ENCODE measurements at regions not wholly inside any gene's neighbourhood (a gene's known extent, or its start where the extent isn't known, plus 50 kb on each side); places are given as distances from the start of the nearest gene placed in this dataset.

DNA sequence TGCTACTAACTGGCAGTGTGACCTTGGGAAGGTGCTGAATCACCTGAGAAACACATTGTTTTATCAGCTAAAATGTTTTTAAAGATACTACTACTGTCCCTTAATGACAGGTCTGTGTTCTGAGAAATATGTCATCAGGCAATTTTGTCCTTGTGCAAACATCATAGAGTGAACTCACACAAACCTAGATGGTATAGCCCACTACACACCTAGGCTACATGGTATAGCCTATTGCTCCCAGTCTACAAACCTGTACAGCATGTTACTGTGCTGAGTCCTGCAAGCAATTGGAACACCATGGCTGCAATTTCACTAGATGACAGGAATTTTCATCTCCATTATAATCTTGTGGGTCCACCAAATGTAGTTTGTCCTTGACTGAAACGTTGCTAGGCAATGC is 101.3 kb upstream of the GUCY1A1 start:
- TF ChIP-seq CTCF (IDR thresholded peaks at IDR 0.05; ENCODE audit: unreplicated experiment in 3 of 3), result no peak

GRCh38 chr4:155564880-155565279 is 101.8 kb upstream of the GUCY1A1 start:
- no peak for TF ChIP-seq CTCF (IDR thresholded peaks at IDR 0.05; ENCODE audit: unreplicated experiment in 3 of 3)
- Mint-ChIP-seq H3K9me3 (no peaks in the 10 kb centered on the region), H3K27ac (no peak overlapping the region), H3K27me3 (ENCODE audit: low read depth) (no peaks in the 10 kb centered on the region), H3K36me3 (ENCODE audit: low read depth) (no peaks in the 10 kb centered on the region), H3K4me1 (peaks cover 11% of the 10 kb centered on the region), H3K4me3 (no peak overlapping the region)

More for the DNA sequence above, 101.3 kb upstream of the GUCY1A1 start:
- Mint-ChIP-seq H3K4me3 (no peak overlapping the region), H3K4me1 (peaks cover 11% of the 10 kb centered on the region), H3K27me3 (ENCODE audit: low read depth) (no peaks in the 10 kb centered on the region), H3K27ac (peak overlapping the region in 1 of 3 experiments; percentile 59), H3K36me3 (ENCODE audit: low read depth) (no peaks in the 10 kb centered on the region), H3K9me3 (no peaks in the 10 kb centered on the region)

DNA sequence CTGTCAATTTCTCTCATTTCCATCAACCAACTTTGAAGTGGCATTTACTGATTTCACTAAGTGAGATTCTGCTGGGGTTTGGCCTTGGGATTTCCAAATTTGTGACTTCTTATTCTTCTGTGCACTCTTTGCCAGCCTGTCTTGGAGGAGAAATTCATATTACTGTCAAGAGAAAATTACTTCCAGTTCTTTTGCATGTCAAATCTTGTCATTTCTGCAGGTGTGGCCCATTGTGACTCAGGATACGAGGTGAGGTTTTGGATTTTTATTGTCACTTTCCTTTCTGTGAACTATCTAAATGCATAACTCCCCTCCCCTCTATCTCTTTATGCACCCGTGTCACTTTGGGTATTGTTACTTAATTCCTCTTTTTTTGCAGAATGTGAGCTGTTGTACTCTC is 102.6 kb upstream of the GUCY1A1 start:
- Mint-ChIP-seq H3K27me3 (ENCODE audit: low read depth) (no peaks in the 10 kb centered on the region), H3K27ac (no peak overlapping the region), H3K4me1 (peaks cover 11% of the 10 kb centered on the region), H3K9me3 (no peaks in the 10 kb centered on the region), H3K36me3 (ENCODE audit: low read depth) (no peaks in the 10 kb centered on the region), H3K4me3 (no peak overlapping the region)
- TF ChIP-seq CTCF (IDR thresholded peaks at IDR 0.05; ENCODE audit: unreplicated experiment in 3 of 3), result no peak

DNA sequence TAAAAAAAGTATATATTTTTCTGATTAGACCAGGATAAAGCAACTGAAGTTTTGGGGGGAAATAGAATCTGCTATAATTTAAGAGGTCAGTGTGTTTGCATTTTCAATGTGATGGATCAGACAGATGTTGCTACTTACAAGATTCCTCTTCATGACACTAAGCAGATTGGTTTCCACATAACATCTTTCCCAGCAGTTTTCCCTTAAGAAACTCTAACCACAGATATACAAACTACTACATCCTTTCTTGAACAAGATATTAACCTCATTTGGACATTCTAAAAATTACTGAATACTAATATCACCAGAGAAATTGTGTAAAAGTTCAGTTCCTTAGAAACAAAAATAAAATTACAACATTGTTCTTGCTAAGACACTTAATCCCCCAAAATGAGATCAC is 106.7 kb upstream of the GUCY1A1 start:
- peaks cover 22% of the 10 kb centered on the region for H3K9me3 Mint-ChIP-seq
- no peaks in the 10 kb centered on the region for H3K36me3 Mint-ChIP-seq (ENCODE audit: low read depth)
- no peak overlapping the region for H3K4me3 Mint-ChIP-seq
- TF ChIP-seq CTCF (IDR thresholded peaks at IDR 0.05; ENCODE audit: unreplicated experiment in 3 of 3), result no peak
- H3K27me3 Mint-ChIP-seq (ENCODE audit: low read depth), result no peaks in the 10 kb centered on the region
- no peaks in the 10 kb centered on the region for H3K4me1 Mint-ChIP-seq
- H3K27ac Mint-ChIP-seq, result no peak overlapping the region

GRCh38 chr4:155552180-155552579 is 114.5 kb upstream of the GUCY1A1 start:
- H3K4me1 Mint-ChIP-seq, result no peaks in the 10 kb centered on the region
- no peak overlapping the region for H3K4me3 Mint-ChIP-seq
- TF ChIP-seq CTCF (IDR thresholded peaks at IDR 0.05; ENCODE audit: unreplicated experiment in 3 of 3), result no peak
- H3K36me3 Mint-ChIP-seq (ENCODE audit: low read depth), result no peaks in the 10 kb centered on the region
- peaks cover 32% of the 10 kb centered on the region for H3K9me3 Mint-ChIP-seq
- no peaks in the 10 kb centered on the region for H3K27me3 Mint-ChIP-seq (ENCODE audit: low read depth)
- H3K27ac Mint-ChIP-seq, result no peak overlapping the region

DNA sequence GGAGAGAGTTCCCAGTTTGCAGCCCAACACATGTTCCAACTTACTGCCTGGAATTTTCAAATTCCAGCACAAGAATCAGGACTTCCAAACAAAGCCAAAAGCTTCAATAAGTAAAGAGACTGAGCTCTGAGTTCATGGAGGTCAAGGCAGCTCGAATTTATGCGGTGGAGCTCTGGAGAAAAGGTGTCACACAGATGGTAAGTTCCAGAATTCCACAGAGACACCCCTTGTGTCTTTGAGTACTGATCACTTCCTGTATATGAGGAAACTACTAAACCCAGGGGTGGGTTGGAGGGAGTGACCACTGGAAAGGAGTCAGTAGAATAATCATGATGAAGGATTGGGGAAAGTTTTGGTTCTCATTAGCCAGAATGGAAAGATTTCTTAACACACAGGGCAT is 118.5 kb upstream of the GUCY1A1 start:
- Mint-ChIP-seq H3K9me3 (peaks cover 8% of the 10 kb centered on the region), H3K27ac (no peak overlapping the region), H3K27me3 (ENCODE audit: low read depth) (no peaks in the 10 kb centered on the region), H3K36me3 (ENCODE audit: low read depth) (no peaks in the 10 kb centered on the region), H3K4me3 (no peak overlapping the region), H3K4me1 (peaks cover 8% of the 10 kb centered on the region)
- no peak for TF ChIP-seq CTCF (IDR thresholded peaks at IDR 0.05; ENCODE audit: unreplicated experiment in 3 of 3)
